ENCODE measurements at regions not wholly inside any gene's neighbourhood (a gene's known extent, or its start where the extent isn't known, plus 50 kb on each side); places are given as distances from the start of the nearest gene placed in this dataset.

- no peak for TF ChIP-seq POLR2A (IDR thresholded peaks at IDR 0.05)
- no peak for TF ChIP-seq CTCF (IDR thresholded peaks at IDR 0.05)
These were observed 85.4 kb downstream of the MAGEB10 start for GRCh38 chrX:27893211-27893610.
